Trophoblast cell (in vitro differentiated cells and primary cell): ENCODE measurements at regions not wholly inside any gene's neighbourhood (a gene's known extent, or its start where the extent isn't known, plus 50 kb on each side); places are given as distances from the start of the nearest gene placed in this dataset.

ENCODE experiments used
- DNase-seq, 2 donors: peaks; one replicate each; pipeline ENCODE4 v3.0.0-alpha.2; 2016
- H2AFZ ChIP-seq: 2 replicates; pipeline ENCODE4 v1.6.1; 2013; ENCODE audit warnings: low read length, moderate library complexity, mild to moderate bottlenecking; ENCODE audit not compliant: insufficient read depth, poor library complexity
- H2AK5ac ChIP-seq: 2 replicates; pipeline ENCODE4 v1.6.1; 2013; ENCODE audit warnings: mild to moderate bottlenecking, low read length
- H2BK120ac ChIP-seq: 2 replicates; pipeline ENCODE4 v1.6.1; 2013; ENCODE audit warnings: low read length, mild to moderate bottlenecking, moderate library complexity; ENCODE audit not compliant: insufficient read depth, poor library complexity
- H2BK12ac ChIP-seq: 2 replicates; pipeline ENCODE4 v1.6.1; 2013; ENCODE audit warnings: mild to moderate bottlenecking, low read length, moderate library complexity
- H2BK5ac ChIP-seq: 2 replicates; pipeline ENCODE4 v1.6.1; 2013; ENCODE audit warnings: low read length, low read depth, moderate library complexity, mild to moderate bottlenecking; ENCODE audit not compliant: poor library complexity
- H3K14ac ChIP-seq: 2 replicates; pipeline ENCODE4 v1.6.1; 2013; ENCODE audit warnings: mild to moderate bottlenecking, low read length
- H3K18ac ChIP-seq: 2 replicates; pipeline ENCODE4 v1.6.1; 2013; ENCODE audit warnings: mild to moderate bottlenecking, low read length
- H3K23ac ChIP-seq: 2 replicates; pipeline ENCODE4 v1.6.1; 2013; ENCODE audit warnings: low read length
- H3K27ac ChIP-seq: 2 replicates; pipeline ENCODE4 v1.5.1; 2013; ENCODE audit warnings: low read depth, mild to moderate bottlenecking, inconsistent platforms, low read length, moderate library complexity
- H3K27me3 ChIP-seq: 2 replicates; pipeline ENCODE4 v1.6.1; 2013; ENCODE audit warnings: inconsistent platforms, mild to moderate bottlenecking, low read length, moderate library complexity; ENCODE audit not compliant: insufficient read depth
- H3K36me3 ChIP-seq, 2 experiments: 1 replicate in 1 of 2; 2 replicates in 1 of 2; pipeline ENCODE4 v1.6.1; 2013; ENCODE audit warnings: low read length in 2 of 2, mild to moderate bottlenecking in 2 of 2, moderate library complexity in 1 of 2; ENCODE audit not compliant: insufficient read depth in 2 of 2, control insufficient read depth in 1 of 2
- H3K4ac ChIP-seq: 2 replicates; pipeline ENCODE4 v1.6.1; 2013; ENCODE audit warnings: low read depth, mild to moderate bottlenecking, low read length, moderate library complexity
- H3K4me1 ChIP-seq, 2 experiments: 1 replicate in 1 of 2; 2 replicates in 1 of 2; pipeline ENCODE4 v1.6.1; 2013; ENCODE audit warnings: low read length in 2 of 2, mild to moderate bottlenecking in 2 of 2, moderate library complexity in 1 of 2; ENCODE audit not compliant: insufficient read depth in 2 of 2, control insufficient read depth in 1 of 2
- H3K4me2 ChIP-seq: 2 replicates; pipeline ENCODE4 v1.6.1; 2013; ENCODE audit warnings: inconsistent platforms, mild to moderate bottlenecking, low read length, moderate library complexity
- H3K4me3 ChIP-seq: 2 replicates; pipeline ENCODE4 v1.5.1; 2013; ENCODE audit warnings: mild to moderate bottlenecking, low read depth, low read length, inconsistent platforms
- H3K79me1 ChIP-seq: one replicate; pipeline ENCODE4 v1.6.1; 2013; ENCODE audit warnings: low read length
- H3K79me2 ChIP-seq: 2 replicates; pipeline ENCODE4 v1.6.1; 2013; ENCODE audit warnings: low read length, mild to moderate bottlenecking; ENCODE audit not compliant: control insufficient read depth, insufficient read depth, poor library complexity
- H3K9ac ChIP-seq: 2 replicates; pipeline ENCODE4 v1.6.1; 2013; ENCODE audit warnings: mild to moderate bottlenecking, low read length
- H3K9me3 ChIP-seq: 2 replicates; pipeline ENCODE4 v1.6.1; 2013; ENCODE audit warnings: low read depth, mild to moderate bottlenecking, control low read depth, inconsistent platforms, low read length; ENCODE audit not compliant: insufficient read depth
- H4K12ac ChIP-seq: 2 replicates; pipeline ENCODE4 v1.6.1; 2013; ENCODE audit warnings: low read depth, mild to moderate bottlenecking, low read length, moderate library complexity
- H4K8ac ChIP-seq: 2 replicates; pipeline ENCODE4 v1.6.1; 2013; ENCODE audit warnings: low read depth, mild to moderate bottlenecking, low read length, moderate library complexity
- H4K91ac ChIP-seq: one replicate; pipeline ENCODE4 v1.6.1; 2013; ENCODE audit warnings: low read depth, mild to moderate bottlenecking, low read length, moderate library complexity
- WGBS: extraction: QIAGEN DNeasy Blood & Tissue Kit; methylation state at CpG from one replicate; pipeline ENCODE4 v1.1.7; 2013; ENCODE audit warnings: missing lambda C conversion rate; ENCODE audit not compliant: insufficient read length, insufficient coverage; ENCODE audit errors: extremely low coverage; 5-methylcytosine and 5-hydroxymethylcytosine counted together

- Histone ChIP-seq H3K27ac (no peak overlapping the region), H3K14ac (no peak overlapping the region), H3K4me1 (no peaks in the 10 kb centered on the region), H3K79me1 (no peaks in the 10 kb centered on the region), H3K23ac (no peak overlapping the region), H3K79me2 (no peaks in the 10 kb centered on the region), H2AFZ (no peak overlapping the region), H3K4me2 (no peak overlapping the region), H3K18ac (no peak overlapping the region), H3K4ac (no peak overlapping the region), H3K27me3 (no peaks in the 10 kb centered on the region), H2AK5ac (no peak overlapping the region), H4K12ac (no peak overlapping the region), H4K91ac (no peak overlapping the region), H2BK12ac (no peak overlapping the region), H4K8ac (no peak overlapping the region), H3K36me3 (no peaks in the 10 kb centered on the region), H3K4me3 (no peak overlapping the region), H2BK5ac (no peak overlapping the region), H3K9me3 (peaks cover 45% of the 10 kb centered on the region), H3K9ac (no peak overlapping the region), H2BK120ac (no peak overlapping the region)
- no CpG with 5 or more reads among the region's 70 CpGs for WGBS
- no peak for DNase-seq
Observed at GRCh38 chr3:13932578-13933295, 52.9 kb upstream of the WNT7A start.

DNA sequence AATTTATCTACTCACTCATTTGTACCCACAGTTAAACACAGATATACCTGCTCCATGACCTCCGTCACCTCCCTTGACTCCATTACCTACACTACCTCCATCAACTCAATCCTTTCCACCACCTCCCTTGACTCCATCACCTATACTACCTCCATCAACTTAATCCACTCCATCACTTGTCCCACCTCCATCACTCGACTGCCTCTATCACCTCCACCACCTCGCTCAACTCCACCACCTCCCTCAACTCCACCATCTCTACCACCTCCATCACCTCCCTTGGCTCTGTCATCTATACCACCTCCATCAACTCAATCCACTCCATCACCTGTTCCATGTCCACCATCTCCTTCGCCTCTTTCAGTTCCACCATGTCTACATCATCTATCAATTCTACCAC is 51.3 kb upstream of the WNT7A start:
- Histone ChIP-seq H3K9me3 (peaks cover 44% of the 10 kb centered on the region), H4K12ac (no peak overlapping the region), H3K14ac (no peak overlapping the region), H2AK5ac (no peak overlapping the region), H2BK120ac (no peak overlapping the region), H2BK12ac (no peak overlapping the region), H3K4me2 (no peak overlapping the region), H3K36me3 (no peaks in the 10 kb centered on the region), H3K4me1 (no peaks in the 10 kb centered on the region), H3K27me3 (no peaks in the 10 kb centered on the region), H3K18ac (no peak overlapping the region), H3K4ac (no peak overlapping the region), H3K79me1 (no peaks in the 10 kb centered on the region), H4K91ac (no peak overlapping the region), H3K27ac (no peak overlapping the region), H3K4me3 (no peak overlapping the region), H2BK5ac (no peak overlapping the region), H3K79me2 (no peaks in the 10 kb centered on the region), H4K8ac (no peak overlapping the region), H3K23ac (no peak overlapping the region), H3K9ac (no peak overlapping the region), H2AFZ (no peak overlapping the region)
- 90% methylated on average over 1 of the region's 4 CpGs for WGBS
- DNase-seq: no peak
